Stimulated activated naive CD4-positive, alpha-beta T cell (primary cell): ENCODE measurements at regions not wholly inside any gene's neighbourhood (a gene's known extent, or its start where the extent isn't known, plus 50 kb on each side); places are given as distances from the start of the nearest gene placed in this dataset.

Experiments used
- DNase-seq, 6 experiments: peaks; one replicate each; lab custom pipeline; 2025; lab: John Stamatoyannopoulos, UW

- DNase-seq, result no peak
Measured at GRCh38 chr6:87803791-87804190, 101.8 kb upstream of the AKIRIN2 start.

- DNase-seq, result no peak
Measured at GRCh38 chr6:87799651-87800050, 97.6 kb upstream of the AKIRIN2 start.

- DNase-seq, result no peak
Measured at GRCh38 chr6:87798393-87799278, 96.6 kb upstream of the AKIRIN2 start.

GRCh38 chr6:87794922-87795885 lies 93.2 kb upstream of the AKIRIN2 start:
- no peak for DNase-seq

GRCh38 chr6:87793315-87793714 lies 91.3 kb upstream of the AKIRIN2 start:
- no peak for DNase-seq

GRCh38 chr6:87791982-87792381 lies 89.9 kb upstream of the AKIRIN2 start:
- no peak for DNase-seq

- DNase-seq, result no peak
Measured at GRCh38 chr6:87791485-87791884, 89.5 kb upstream of the AKIRIN2 start.

GRCh38 chr6:87791029-87791428 lies 89.0 kb upstream of the AKIRIN2 start:
- DNase-seq, result no peak

GRCh38 chr6:87789900-87790290 lies 87.9 kb upstream of the AKIRIN2 start:
- no peak for DNase-seq

GRCh38 chr6:87789198-87789899 lies 87.3 kb upstream of the AKIRIN2 start:
- no peak for DNase-seq

GRCh38 chr6:87788141-87788540 lies 86.1 kb upstream of the AKIRIN2 start:
- no peak for DNase-seq

- DNase-seq, result no peak
Measured at GRCh38 chr6:87785229-87785862, 83.3 kb upstream of the AKIRIN2 start.

- DNase-seq, result no peak
Measured at GRCh38 chr6:87784690-87785089, 82.7 kb upstream of the AKIRIN2 start.

- no peak for DNase-seq
Measured at GRCh38 chr6:87784051-87784450, 82.0 kb upstream of the AKIRIN2 start.

- no peak for DNase-seq
Measured at GRCh38 chr6:87779542-87779941, 77.5 kb upstream of the AKIRIN2 start.

GRCh38 chr6:87772597-87773530 lies 70.8 kb upstream of the AKIRIN2 start:
- DNase-seq, result no peak

GRCh38 chr6:87767478-87767877 lies 65.4 kb upstream of the AKIRIN2 start:
- DNase-seq, result no peak

- no peak for DNase-seq
Measured at GRCh38 chr6:87766211-87766610, 64.2 kb upstream of the AKIRIN2 start.

- DNase-seq, result no peak
Measured at GRCh38 chr6:87763901-87764300, 61.9 kb upstream of the AKIRIN2 start.

GRCh38 chr6:87763276-87763675 lies 61.2 kb upstream of the AKIRIN2 start:
- no peak for DNase-seq

GRCh38 chr6:87762116-87762515 lies 60.1 kb upstream of the AKIRIN2 start:
- DNase-seq, result no peak
